NB4 (cell line): ENCODE measurements at regions not wholly inside any gene's neighbourhood (a gene's known extent, or its start where the extent isn't known, plus 50 kb on each side); places are given as distances from the start of the nearest gene placed in this dataset.

ENCODE experiments used
- POLR2A ChIP-seq: IDR thresholded peaks from 2 replicates; pipeline ENCODE4 v1.6.1; 2011; ENCODE audit warnings: mild to moderate bottlenecking; ENCODE audit not compliant: insufficient read length; ENCODE audit errors: extremely low read depth
- TF ChIP-seq, protein P1 (sequence below): IDR thresholded peaks from one replicate; pipeline ENCODE4 v1.5.1; 2012; ENCODE audit warnings: low read depth, low read length
- TF ChIP-seq, protein P2 (sequence below): IDR thresholded peaks from 2 replicates; pipeline ENCODE4 v1.6.1; 2011; ENCODE audit warnings: low read depth, low read length

DNA sequence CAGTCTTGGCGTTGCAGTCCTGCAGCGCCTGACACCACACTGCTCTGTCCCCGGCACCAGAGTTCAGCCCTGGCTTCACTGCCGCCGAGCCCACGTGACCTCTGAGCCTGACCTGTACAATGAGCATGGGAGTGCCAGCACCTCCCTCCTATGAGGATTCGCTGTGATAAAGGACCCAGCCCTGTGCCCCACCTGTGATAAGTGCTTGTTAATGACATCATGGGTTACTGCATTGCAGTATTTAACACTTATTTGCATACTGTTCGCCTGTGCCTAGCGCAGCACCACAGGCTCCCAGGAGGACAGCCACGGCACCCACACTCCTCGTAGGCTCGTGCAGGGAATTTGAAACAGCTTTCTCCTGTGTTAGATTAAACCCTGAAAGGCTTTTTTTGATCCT lies 118.2 kb upstream of the GSC start:
- no peak for TF ChIP-seq POLR2A
- TF ChIP-seq, protein P1, sequence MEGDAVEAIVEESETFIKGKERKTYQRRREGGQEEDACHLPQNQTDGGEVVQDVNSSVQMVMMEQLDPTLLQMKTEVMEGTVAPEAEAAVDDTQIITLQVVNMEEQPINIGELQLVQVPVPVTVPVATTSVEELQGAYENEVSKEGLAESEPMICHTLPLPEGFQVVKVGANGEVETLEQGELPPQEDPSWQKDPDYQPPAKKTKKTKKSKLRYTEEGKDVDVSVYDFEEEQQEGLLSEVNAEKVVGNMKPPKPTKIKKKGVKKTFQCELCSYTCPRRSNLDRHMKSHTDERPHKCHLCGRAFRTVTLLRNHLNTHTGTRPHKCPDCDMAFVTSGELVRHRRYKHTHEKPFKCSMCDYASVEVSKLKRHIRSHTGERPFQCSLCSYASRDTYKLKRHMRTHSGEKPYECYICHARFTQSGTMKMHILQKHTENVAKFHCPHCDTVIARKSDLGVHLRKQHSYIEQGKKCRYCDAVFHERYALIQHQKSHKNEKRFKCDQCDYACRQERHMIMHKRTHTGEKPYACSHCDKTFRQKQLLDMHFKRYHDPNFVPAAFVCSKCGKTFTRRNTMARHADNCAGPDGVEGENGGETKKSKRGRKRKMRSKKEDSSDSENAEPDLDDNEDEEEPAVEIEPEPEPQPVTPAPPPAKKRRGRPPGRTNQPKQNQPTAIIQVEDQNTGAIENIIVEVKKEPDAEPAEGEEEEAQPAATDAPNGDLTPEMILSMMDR: no peak
- TF ChIP-seq, protein P2, sequence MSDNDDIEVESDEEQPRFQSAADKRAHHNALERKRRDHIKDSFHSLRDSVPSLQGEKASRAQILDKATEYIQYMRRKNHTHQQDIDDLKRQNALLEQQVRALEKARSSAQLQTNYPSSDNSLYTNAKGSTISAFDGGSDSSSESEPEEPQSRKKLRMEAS: no peak
